Gastroesophageal sphincter (tissue), 3 donors: ENCODE measurements at regions not wholly inside any gene's neighbourhood (a gene's known extent, or its start where the extent isn't known, plus 50 kb on each side); places are given as distances from the start of the nearest gene placed in this dataset.

Experiments
- POLR2A ChIP-seq, 2 donors: fragments of 450-650 bp; IDR thresholded peaks; one replicate each; pipeline ENCODE4 v1.6.1; 2017; ENCODE audit warnings: antibody characterized with exemption in 2 of 2, mild to moderate bottlenecking in 2 of 2, moderate library complexity in 1 of 2
- TF ChIP-seq, protein P1 (sequence below), 4 experiments: fragments of 200-600 bp in 2 of 4; fragments of 450-650 bp in 2 of 4; sonication (generic) in 1 of 4; IDR thresholded peaks; one replicate each; pipeline ENCODE4 v1.5.1; 2017 to 2019; ENCODE audit warnings: antibody characterized with exemption in 4 of 4, mild to moderate bottlenecking in 2 of 4, moderate library complexity in 2 of 4

DNA sequence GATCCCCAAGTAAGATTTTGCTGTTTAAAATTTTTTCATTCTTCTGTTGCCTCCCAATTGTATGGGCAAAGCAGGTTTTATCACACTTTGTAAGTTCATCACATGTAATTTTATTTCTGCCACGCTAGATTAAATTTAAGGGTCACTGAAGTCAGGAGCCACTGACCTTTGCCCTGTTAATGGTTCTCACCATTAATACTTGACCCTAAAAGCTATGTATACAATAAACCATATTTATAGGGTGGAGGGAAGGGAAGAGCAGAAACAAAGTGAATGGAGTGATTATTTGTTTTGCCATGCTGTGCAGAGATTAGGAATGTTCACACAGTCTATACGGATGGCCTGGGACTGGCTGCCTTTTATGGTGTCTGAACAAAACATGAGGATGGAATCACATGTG is 186.7 kb downstream of the BMP2 start:
- TF ChIP-seq, protein P1, sequence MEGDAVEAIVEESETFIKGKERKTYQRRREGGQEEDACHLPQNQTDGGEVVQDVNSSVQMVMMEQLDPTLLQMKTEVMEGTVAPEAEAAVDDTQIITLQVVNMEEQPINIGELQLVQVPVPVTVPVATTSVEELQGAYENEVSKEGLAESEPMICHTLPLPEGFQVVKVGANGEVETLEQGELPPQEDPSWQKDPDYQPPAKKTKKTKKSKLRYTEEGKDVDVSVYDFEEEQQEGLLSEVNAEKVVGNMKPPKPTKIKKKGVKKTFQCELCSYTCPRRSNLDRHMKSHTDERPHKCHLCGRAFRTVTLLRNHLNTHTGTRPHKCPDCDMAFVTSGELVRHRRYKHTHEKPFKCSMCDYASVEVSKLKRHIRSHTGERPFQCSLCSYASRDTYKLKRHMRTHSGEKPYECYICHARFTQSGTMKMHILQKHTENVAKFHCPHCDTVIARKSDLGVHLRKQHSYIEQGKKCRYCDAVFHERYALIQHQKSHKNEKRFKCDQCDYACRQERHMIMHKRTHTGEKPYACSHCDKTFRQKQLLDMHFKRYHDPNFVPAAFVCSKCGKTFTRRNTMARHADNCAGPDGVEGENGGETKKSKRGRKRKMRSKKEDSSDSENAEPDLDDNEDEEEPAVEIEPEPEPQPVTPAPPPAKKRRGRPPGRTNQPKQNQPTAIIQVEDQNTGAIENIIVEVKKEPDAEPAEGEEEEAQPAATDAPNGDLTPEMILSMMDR (IDR thresholded peaks at IDR 0.05), result no peak
- no peak for TF ChIP-seq POLR2A (IDR thresholded peaks at IDR 0.05)
